HepG2 (cell line): ENCODE measurements at regions not wholly inside any gene's neighbourhood (a gene's known extent, or its start where the extent isn't known, plus 50 kb on each side); places are given as distances from the start of the nearest gene placed in this dataset.

Experiments
- CBX5 ChIP-seq: sonication (generic); formaldehyde crosslinking; IDR thresholded peaks from 2 replicates; pipeline ENCODE4 v1.4.0; 2020; ENCODE audit warnings: missing genetic modification reagents, borderline replicate concordance
- POLR2A ChIP-seq, 2 experiments: IDR thresholded peaks; 2 replicates each; pipeline ENCODE4 v1.6.1; 2011; ENCODE audit warnings: low read depth in 2 of 2, low read length in 2 of 2, mild to moderate bottlenecking in 1 of 2, moderate library complexity in 1 of 2; ENCODE audit not compliant: insufficient read depth in 1 of 2
- ZNF557 ChIP-seq: sonication (generic); formaldehyde crosslinking; IDR thresholded peaks from 2 replicates; pipeline ENCODE4 v1.4.0; 2020; ENCODE audit warnings: missing genetic modification reagents
- TF ChIP-seq, protein P1 (sequence below): sonication (generic); formaldehyde crosslinking; IDR thresholded peaks from 2 replicates; pipeline ENCODE4 v1.4.0; 2020; ENCODE audit warnings: missing genetic modification reagents
- TF ChIP-seq, protein P2 (sequence below): sonication (generic); formaldehyde crosslinking; IDR thresholded peaks from 2 replicates; pipeline ENCODE4 v1.5.0; 2020; ENCODE audit warnings: mild to moderate bottlenecking, missing genetic modification reagents, moderate library complexity
- TF ChIP-seq, protein P3 (sequence below): sonication (generic); IDR thresholded peaks from 2 replicates; pipeline ENCODE4 v1.6.1; 2016; ENCODE audit warnings: low read depth, borderline replicate concordance

DNA sequence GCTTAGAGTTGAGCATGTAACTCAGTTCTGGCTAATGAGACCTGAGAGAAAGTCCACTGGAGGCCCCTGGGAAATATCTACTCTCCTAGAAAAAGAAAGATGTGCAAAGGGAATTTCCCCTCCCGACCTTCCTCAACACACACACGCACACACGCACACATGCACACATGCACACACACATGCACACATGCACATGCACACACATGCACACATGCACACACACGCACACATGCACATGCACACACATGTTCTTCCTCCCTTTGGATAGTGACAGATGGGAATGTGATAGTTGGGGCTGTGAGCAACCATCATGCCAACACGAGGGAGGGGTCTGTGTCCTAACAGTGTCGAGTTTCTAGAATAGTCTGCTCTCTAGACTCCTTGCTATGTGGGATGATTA, 148.2 kb upstream of the EGFLAM start:
- TF ChIP-seq CBX5 (CRISPR knock-in tag) = no peak
- TF ChIP-seq, protein P1, sequence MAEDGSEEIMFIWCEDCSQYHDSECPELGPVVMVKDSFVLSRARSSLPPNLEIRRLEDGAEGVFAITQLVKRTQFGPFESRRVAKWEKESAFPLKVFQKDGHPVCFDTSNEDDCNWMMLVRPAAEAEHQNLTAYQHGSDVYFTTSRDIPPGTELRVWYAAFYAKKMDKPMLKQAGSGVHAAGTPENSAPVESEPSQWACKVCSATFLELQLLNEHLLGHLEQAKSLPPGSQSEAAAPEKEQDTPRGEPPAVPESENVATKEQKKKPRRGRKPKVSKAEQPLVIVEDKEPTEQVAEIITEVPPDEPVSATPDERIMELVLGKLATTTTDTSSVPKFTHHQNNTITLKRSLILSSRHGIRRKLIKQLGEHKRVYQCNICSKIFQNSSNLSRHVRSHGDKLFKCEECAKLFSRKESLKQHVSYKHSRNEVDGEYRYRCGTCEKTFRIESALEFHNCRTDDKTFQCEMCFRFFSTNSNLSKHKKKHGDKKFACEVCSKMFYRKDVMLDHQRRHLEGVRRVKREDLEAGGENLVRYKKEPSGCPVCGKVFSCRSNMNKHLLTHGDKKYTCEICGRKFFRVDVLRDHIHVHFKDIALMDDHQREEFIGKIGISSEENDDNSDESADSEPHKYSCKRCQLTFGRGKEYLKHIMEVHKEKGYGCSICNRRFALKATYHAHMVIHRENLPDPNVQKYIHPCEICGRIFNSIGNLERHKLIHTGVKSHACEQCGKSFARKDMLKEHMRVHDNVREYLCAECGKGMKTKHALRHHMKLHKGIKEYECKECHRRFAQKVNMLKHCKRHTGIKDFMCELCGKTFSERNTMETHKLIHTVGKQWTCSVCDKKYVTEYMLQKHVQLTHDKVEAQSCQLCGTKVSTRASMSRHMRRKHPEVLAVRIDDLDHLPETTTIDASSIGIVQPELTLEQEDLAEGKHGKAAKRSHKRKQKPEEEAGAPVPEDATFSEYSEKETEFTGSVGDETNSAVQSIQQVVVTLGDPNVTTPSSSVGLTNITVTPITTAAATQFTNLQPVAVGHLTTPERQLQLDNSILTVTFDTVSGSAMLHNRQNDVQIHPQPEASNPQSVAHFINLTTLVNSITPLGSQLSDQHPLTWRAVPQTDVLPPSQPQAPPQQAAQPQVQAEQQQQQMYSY (CRISPR knock-in tag) = no peak
- TF ChIP-seq ZNF557 (CRISPR knock-in tag) = no peak
- no peak for TF ChIP-seq POLR2A (IDR thresholded peaks at IDR 0.05; ENCODE audit: insufficient read depth in 1 of 2, low read depth in 2 of 2, low read length in 2 of 2)
- TF ChIP-seq, protein P2, sequence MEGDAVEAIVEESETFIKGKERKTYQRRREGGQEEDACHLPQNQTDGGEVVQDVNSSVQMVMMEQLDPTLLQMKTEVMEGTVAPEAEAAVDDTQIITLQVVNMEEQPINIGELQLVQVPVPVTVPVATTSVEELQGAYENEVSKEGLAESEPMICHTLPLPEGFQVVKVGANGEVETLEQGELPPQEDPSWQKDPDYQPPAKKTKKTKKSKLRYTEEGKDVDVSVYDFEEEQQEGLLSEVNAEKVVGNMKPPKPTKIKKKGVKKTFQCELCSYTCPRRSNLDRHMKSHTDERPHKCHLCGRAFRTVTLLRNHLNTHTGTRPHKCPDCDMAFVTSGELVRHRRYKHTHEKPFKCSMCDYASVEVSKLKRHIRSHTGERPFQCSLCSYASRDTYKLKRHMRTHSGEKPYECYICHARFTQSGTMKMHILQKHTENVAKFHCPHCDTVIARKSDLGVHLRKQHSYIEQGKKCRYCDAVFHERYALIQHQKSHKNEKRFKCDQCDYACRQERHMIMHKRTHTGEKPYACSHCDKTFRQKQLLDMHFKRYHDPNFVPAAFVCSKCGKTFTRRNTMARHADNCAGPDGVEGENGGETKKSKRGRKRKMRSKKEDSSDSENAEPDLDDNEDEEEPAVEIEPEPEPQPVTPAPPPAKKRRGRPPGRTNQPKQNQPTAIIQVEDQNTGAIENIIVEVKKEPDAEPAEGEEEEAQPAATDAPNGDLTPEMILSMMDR = no peak
- TF ChIP-seq, protein P3, sequence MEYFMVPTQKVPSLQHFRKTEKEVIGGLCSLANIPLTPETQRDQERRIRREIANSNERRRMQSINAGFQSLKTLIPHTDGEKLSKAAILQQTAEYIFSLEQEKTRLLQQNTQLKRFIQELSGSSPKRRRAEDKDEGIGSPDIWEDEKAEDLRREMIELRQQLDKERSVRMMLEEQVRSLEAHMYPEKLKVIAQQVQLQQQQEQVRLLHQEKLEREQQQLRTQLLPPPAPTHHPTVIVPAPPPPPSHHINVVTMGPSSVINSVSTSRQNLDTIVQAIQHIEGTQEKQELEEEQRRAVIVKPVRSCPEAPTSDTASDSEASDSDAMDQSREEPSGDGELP = no peak
